ENCODE measurements at regions not wholly inside any gene's neighbourhood (a gene's known extent, or its start where the extent isn't known, plus 50 kb on each side); places are given as distances from the start of the nearest gene placed in this dataset.

DNA sequence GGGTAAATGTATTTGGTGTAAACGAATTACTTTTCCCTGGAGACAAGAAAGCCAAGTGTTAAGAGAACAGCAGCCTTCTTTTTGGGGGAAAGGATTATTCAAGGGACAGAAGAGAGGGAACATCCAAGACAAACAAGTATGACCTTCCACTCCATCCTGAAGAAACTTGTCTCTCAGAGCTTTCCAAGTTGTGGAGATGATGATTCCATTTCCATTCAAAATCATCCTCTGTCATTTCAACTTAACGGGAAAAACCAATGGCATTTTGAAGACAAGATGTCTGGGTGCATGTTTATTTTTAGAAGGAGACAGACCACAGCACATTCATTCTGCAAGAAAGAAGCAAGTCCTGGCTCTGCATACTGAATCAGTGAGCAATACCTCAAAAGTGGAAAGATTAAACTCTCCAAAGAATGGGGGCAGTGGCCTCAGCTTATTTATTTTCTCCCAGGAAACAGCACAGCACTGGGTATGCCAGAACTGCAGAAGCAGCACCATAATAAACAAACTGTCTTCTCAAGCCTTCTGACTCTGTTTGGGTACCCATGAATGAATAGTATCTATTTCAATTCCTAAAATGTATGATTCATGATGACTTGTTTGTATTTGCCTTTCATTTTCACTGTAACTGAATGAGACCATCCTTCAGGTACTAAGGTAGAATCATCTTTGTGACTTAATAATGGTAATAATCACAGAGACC, 541.0 kb downstream of the RFC3 start:
- no peak for DNase-seq (ENCODE audit: low spot score)

GRCh38 chr13:34360702-34361101, 542.8 kb downstream of the RFC3 start:
- DNase-seq (ENCODE audit: low spot score), result no peak
- TF ChIP-seq, protein P1, sequence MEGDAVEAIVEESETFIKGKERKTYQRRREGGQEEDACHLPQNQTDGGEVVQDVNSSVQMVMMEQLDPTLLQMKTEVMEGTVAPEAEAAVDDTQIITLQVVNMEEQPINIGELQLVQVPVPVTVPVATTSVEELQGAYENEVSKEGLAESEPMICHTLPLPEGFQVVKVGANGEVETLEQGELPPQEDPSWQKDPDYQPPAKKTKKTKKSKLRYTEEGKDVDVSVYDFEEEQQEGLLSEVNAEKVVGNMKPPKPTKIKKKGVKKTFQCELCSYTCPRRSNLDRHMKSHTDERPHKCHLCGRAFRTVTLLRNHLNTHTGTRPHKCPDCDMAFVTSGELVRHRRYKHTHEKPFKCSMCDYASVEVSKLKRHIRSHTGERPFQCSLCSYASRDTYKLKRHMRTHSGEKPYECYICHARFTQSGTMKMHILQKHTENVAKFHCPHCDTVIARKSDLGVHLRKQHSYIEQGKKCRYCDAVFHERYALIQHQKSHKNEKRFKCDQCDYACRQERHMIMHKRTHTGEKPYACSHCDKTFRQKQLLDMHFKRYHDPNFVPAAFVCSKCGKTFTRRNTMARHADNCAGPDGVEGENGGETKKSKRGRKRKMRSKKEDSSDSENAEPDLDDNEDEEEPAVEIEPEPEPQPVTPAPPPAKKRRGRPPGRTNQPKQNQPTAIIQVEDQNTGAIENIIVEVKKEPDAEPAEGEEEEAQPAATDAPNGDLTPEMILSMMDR (IDR thresholded peaks at IDR 0.05; ENCODE audit: extremely low read depth, missing control alignments), result no peak

More for the DNA sequence above, 541.0 kb downstream of the RFC3 start:
- TF ChIP-seq, protein P1 (IDR thresholded peaks at IDR 0.05; ENCODE audit: extremely low read depth, missing control alignments), result no peak

GRCh38 chr13:34361560-34361959, 543.6 kb downstream of the RFC3 start:
- TF ChIP-seq, protein P1 (IDR thresholded peaks at IDR 0.05; ENCODE audit: extremely low read depth, missing control alignments), result no peak
- DNase-seq (ENCODE audit: low spot score), result no peak

GRCh38 chr13:34363266-34363665, 545.3 kb downstream of the RFC3 start:
- TF ChIP-seq, protein P1 (IDR thresholded peaks at IDR 0.05; ENCODE audit: extremely low read depth, missing control alignments), result no peak
- DNase-seq (ENCODE audit: low spot score), result no peak

DNA sequence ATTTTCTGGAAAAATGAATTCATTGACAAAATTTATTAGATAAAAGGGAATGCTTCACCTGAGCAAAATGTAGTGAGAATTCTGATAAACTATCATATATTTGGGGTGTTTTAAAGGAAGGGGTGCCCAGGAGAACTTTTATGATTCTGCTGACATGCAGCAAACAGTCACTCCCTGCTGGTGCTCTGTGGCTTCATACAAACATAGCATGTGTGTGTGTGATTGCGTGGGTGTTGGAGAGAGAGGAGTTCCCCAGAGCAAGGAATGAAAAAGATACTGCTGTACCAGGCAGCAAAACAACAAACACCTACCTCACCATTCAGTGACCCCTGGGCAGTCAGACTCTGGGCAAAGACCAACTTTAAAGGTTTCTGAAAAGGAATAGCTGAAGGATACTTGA, 546.7 kb downstream of the RFC3 start:
- DNase-seq (ENCODE audit: low spot score), result no peak
- TF ChIP-seq, protein P1 (IDR thresholded peaks at IDR 0.05; ENCODE audit: extremely low read depth, missing control alignments), result no peak

GRCh38 chr13:34369931-34370330, 552.0 kb downstream of the RFC3 start:
- TF ChIP-seq, protein P1 (IDR thresholded peaks at IDR 0.05; ENCODE audit: extremely low read depth, missing control alignments), result no peak

DNA sequence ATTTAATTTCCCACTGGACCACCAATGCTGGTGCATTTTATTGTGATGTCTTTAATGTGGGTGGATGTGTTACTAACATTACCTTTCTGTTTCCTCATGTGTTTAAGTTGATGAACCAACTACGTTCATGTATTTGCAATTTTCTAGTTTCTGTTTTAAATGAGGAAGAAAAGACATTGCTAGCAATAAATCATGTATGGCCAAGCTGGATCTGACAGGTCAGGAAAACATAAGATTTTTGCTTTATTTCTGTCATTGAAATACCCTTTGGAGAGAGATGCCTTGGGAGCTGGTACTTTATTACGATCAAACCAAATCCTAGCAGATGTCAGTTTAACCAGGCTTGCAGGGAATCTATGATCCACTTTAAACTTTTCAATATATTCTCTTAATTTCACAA, 553.2 kb downstream of the RFC3 start:
- no peak for DNase-seq (ENCODE audit: low spot score)
- TF ChIP-seq, protein P1 (IDR thresholded peaks at IDR 0.05; ENCODE audit: extremely low read depth, missing control alignments), result no peak

More at GRCh38 chr13:34369931-34370330, 552.0 kb downstream of the RFC3 start:
- no peak for DNase-seq (ENCODE audit: low spot score)
